IMR-90 (cell line): ENCODE measurements at regions not wholly inside any gene's neighbourhood (a gene's known extent, or its start where the extent isn't known, plus 50 kb on each side); places are given as distances from the start of the nearest gene placed in this dataset.

Experiments
- ATAC-seq: fragments of 200-7000 bp; cut with Tn5 transposase; 2 replicates; pipeline ENCODE4 v1.9.1; 2020; ENCODE audit warnings: low read depth, mild to moderate bottlenecking, moderate library complexity
- BruUV-seq: library from RNA; stranded (reverse); fragments of 400-500 nt; replicated peaks from 2 replicates; lab custom pipeline; 2021; lab: Mats Ljungman, UMichigan
- CTCF ChIA-PET: fragments of 300-600 bp; formaldehyde crosslinking; extraction: SDS; loops from one replicate; lab custom pipeline; 2021; ENCODE audit warnings: antibody characterized with exemption; lab: Yijun Ruan, JAX
- POLR2A ChIA-PET: fragments of 300-600 bp; sonication (Branson Sonifier 250); formaldehyde crosslinking; loops from one replicate; lab custom pipeline; 2022; ENCODE audit warnings: antibody characterized with exemption; ENCODE audit not compliant: unreplicated experiment; lab: Charles Lee
- DNase-seq: peaks from one replicate; pipeline ENCODE4 v3.0.0; 2013
- H2AFZ ChIP-seq: replicated peaks from 2 replicates; pipeline ENCODE3; 2013; ENCODE audit warnings: low read length, mild to moderate bottlenecking; ENCODE audit not compliant: poor library complexity
- H2AK5ac ChIP-seq: 2 replicates; pipeline ENCODE4 v1.6.1; 2013; ENCODE audit warnings: low read depth, low read length, inconsistent platforms
- H2AK9ac ChIP-seq: replicated peaks from 2 replicates; pipeline ENCODE3; 2013; ENCODE audit warnings: mild to moderate bottlenecking, low read depth, low read length, moderate library complexity; ENCODE audit not compliant: poor library complexity
- H2BK120ac ChIP-seq: 2 replicates; pipeline ENCODE4 v1.6.1; 2013; ENCODE audit warnings: low read depth, low read length, inconsistent platforms
- H2BK15ac ChIP-seq: 3 replicates; pipeline ENCODE4 v1.6.1; 2013; ENCODE audit warnings: low read depth, low read length, inconsistent platforms
- H2BK20ac ChIP-seq: 2 replicates; pipeline ENCODE4 v1.6.1; 2013; ENCODE audit warnings: low read depth, mild to moderate bottlenecking, inconsistent platforms, low read length, moderate library complexity
- H2BK5ac ChIP-seq: 2 replicates; pipeline ENCODE4 v1.6.1; 2013; ENCODE audit warnings: mild to moderate bottlenecking, low read depth, low read length, inconsistent platforms; ENCODE audit not compliant: poor library complexity, severe bottlenecking
- H3K14ac ChIP-seq: replicated peaks from 2 replicates; pipeline ENCODE4 v1.6.1; 2013; ENCODE audit warnings: low read depth, low read length, inconsistent platforms
- H3K18ac ChIP-seq: 2 replicates; pipeline ENCODE4 v1.6.1; 2013; ENCODE audit warnings: low read depth, low read length, control low read depth
- H3K23ac ChIP-seq: 2 replicates; pipeline ENCODE4 v1.6.1; 2013; ENCODE audit warnings: low read depth, low read length, inconsistent platforms
- H3K27ac ChIP-seq: 2 replicates; pipeline ENCODE4 v1.5.1; 2013; ENCODE audit warnings: mild to moderate bottlenecking, control low read depth, low read length; ENCODE audit not compliant: insufficient read depth
- H3K27me3 ChIP-seq: 2 replicates; pipeline ENCODE4 v1.6.1; 2013; ENCODE audit warnings: low read length; ENCODE audit not compliant: control insufficient read depth, insufficient read depth
- H3K36me3 ChIP-seq: 2 replicates; pipeline ENCODE4 v1.6.1; 2013; ENCODE audit warnings: low read length, mixed read lengths; ENCODE audit not compliant: control insufficient read depth, insufficient read depth
- H3K4ac ChIP-seq: 2 replicates; pipeline ENCODE4 v1.6.1; 2013; ENCODE audit warnings: low read depth, low read length, inconsistent platforms
- H3K4me1 ChIP-seq: 2 replicates; pipeline ENCODE4 v1.6.1; 2013; ENCODE audit warnings: low read length, mixed read lengths; ENCODE audit not compliant: control insufficient read depth, insufficient read depth
- H3K4me2 ChIP-seq: 2 replicates; pipeline ENCODE4 v1.6.1; 2013; ENCODE audit warnings: low read depth, mild to moderate bottlenecking, control low read depth, low read length, moderate library complexity
- H3K4me3 ChIP-seq: 2 replicates; pipeline ENCODE4 v1.5.1; 2013; ENCODE audit warnings: low read depth, mild to moderate bottlenecking, control low read depth, low read length, moderate library complexity; ENCODE audit not compliant: insufficient read depth
- H3K56ac ChIP-seq: 2 replicates; pipeline ENCODE4 v1.6.1; 2013; ENCODE audit warnings: low read length, inconsistent platforms; ENCODE audit not compliant: insufficient read depth; ENCODE audit errors: extremely low read depth
- H3K79me1 ChIP-seq, 2 experiments: 2 replicates each; pipeline ENCODE4 v1.6.1; 2013; ENCODE audit warnings: low read length in 2 of 2, inconsistent platforms in 1 of 2, low read depth in 1 of 2
- H3K9ac ChIP-seq: 2 replicates; pipeline ENCODE4 v1.6.1; 2013; ENCODE audit warnings: low read depth, low read length, control low read depth
- H3K9me1 ChIP-seq: 2 replicates; pipeline ENCODE4 v1.6.1; 2013; ENCODE audit warnings: low read length, inconsistent platforms; ENCODE audit not compliant: insufficient read depth
- H3K9me3 ChIP-seq: 2 replicates; pipeline ENCODE4 v1.6.1; 2013; ENCODE audit warnings: low read length; ENCODE audit not compliant: control insufficient read depth, insufficient read depth
- H4K20me1 ChIP-seq: 2 replicates; pipeline ENCODE4 v1.6.1; 2013; ENCODE audit warnings: low read length, inconsistent platforms; ENCODE audit not compliant: insufficient read depth
- H4K5ac ChIP-seq: 2 replicates; pipeline ENCODE4 v1.6.1; 2013; ENCODE audit warnings: mild to moderate bottlenecking, low read depth, low read length, control low read depth
- H4K8ac ChIP-seq, 2 experiments: 2 replicates each; pipeline ENCODE4 v1.6.1; 2013; ENCODE audit warnings: low read depth in 2 of 2, low read length in 2 of 2, control low read depth in 1 of 2, inconsistent platforms in 1 of 2
- H4K91ac ChIP-seq: 2 replicates; pipeline ENCODE4 v1.6.1; 2013; ENCODE audit warnings: low read depth, low read length, inconsistent platforms; ENCODE audit not compliant: insufficient read depth
- BHLHE40 ChIP-seq: fragments of 150-350 bp; IDR thresholded peaks from 2 replicates; pipeline ENCODE4 v1.6.1; 2016; ENCODE audit warnings: mild to moderate bottlenecking, low read depth, low read length
- CEBPB ChIP-seq: IDR thresholded peaks from 2 replicates; pipeline ENCODE4 v1.6.1; 2012; ENCODE audit warnings: low read depth, low read length, improper control_type of control experiment
- CHD1 ChIP-seq: IDR thresholded peaks from 2 replicates; pipeline ENCODE4 v1.6.1; 2012; ENCODE audit warnings: low read depth, low read length, improper control_type of control experiment
- CTCF ChIP-seq: conservative IDR thresholded peaks from 2 replicates; pipeline ENCODE4 v1.5.1; 2012; ENCODE audit warnings: mild to moderate bottlenecking, low read depth, low read length, improper control_type of control experiment
- ELK1 ChIP-seq: fragments of 150-350 bp; IDR thresholded peaks from 2 replicates; pipeline ENCODE4 v1.6.1; 2016; ENCODE audit warnings: low read depth, mild to moderate bottlenecking, low read length, moderate library complexity, borderline replicate concordance
- FOS ChIP-seq: fragments of 150-350 bp; IDR thresholded peaks from 2 replicates; pipeline ENCODE4 v1.6.1; 2016; ENCODE audit warnings: low read depth, low read length
- MAFK ChIP-seq: IDR thresholded peaks from 2 replicates; pipeline ENCODE4 v1.6.1; 2012; ENCODE audit warnings: low read depth, low read length, improper control_type of control experiment
- MAZ ChIP-seq: IDR thresholded peaks from 2 replicates; pipeline ENCODE4 v1.6.1; 2012; ENCODE audit warnings: low read depth, mild to moderate bottlenecking, low read length, improper control_type of control experiment, moderate library complexity, borderline replicate concordance
- MXI1 ChIP-seq: IDR thresholded peaks from 2 replicates; pipeline ENCODE4 v1.6.1; 2012; ENCODE audit warnings: low read depth, mild to moderate bottlenecking, low read length, moderate library complexity, borderline replicate concordance
- NFE2L2 ChIP-seq: fragments of 150-350 bp; IDR thresholded peaks from 2 replicates; pipeline ENCODE4 v1.6.1; 2016; ENCODE audit warnings: low read depth, mild to moderate bottlenecking, low read length
- POLR2A ChIP-seq: IDR thresholded peaks from 2 replicates; pipeline ENCODE4 v1.6.1; 2012; ENCODE audit warnings: mild to moderate bottlenecking, low read depth, low read length
- RAD21 ChIP-seq: IDR thresholded peaks from 2 replicates; pipeline ENCODE4 v1.6.1; 2012; ENCODE audit warnings: low read length, improper control_type of control experiment
- RCOR1 ChIP-seq: IDR thresholded peaks from 2 replicates; pipeline ENCODE4 v1.6.1; 2012; ENCODE audit warnings: mild to moderate bottlenecking, low read length, improper control_type of control experiment; ENCODE audit not compliant: insufficient replicate concordance
- RFX5 ChIP-seq: IDR thresholded peaks from 2 replicates; pipeline ENCODE4 v1.8.0; 2012; ENCODE audit warnings: low read depth, mild to moderate bottlenecking, low read length, moderate library complexity
- SMC3 ChIP-seq: fragments of 150-350 bp; IDR thresholded peaks from 2 replicates; pipeline ENCODE4 v1.6.1; 2016; ENCODE audit warnings: low read depth, mild to moderate bottlenecking, antibody characterized with exemption, low read length, moderate library complexity
- USF2 ChIP-seq: fragments of 150-350 bp; IDR thresholded peaks from 2 replicates; pipeline ENCODE4 v1.6.1; 2017; ENCODE audit warnings: mild to moderate bottlenecking, antibody characterized with exemption, low read length, low read depth
- WGBS, 2 experiments: methylation state at CpG; one replicate each; pipeline versions ENCODE4 v1.1.5 to v1.1.7; 2013; ENCODE audit warnings: missing lambda C conversion rate in 2 of 2; ENCODE audit not compliant: insufficient read length in 1 of 2; ENCODE audit errors: extremely low coverage in 2 of 2; 5-methylcytosine and 5-hydroxymethylcytosine counted together
- dilution Hi-C: fragments of 300-500 bp; cut with HindIII; formaldehyde crosslinking; loops from one replicate; pipeline ENCODE4 v1.14.3; 2018; ENCODE audit warnings: low sequenced_read_pairs; ENCODE audit not compliant: unreplicated experiment
- in situ Hi-C: fragments of 300-500 bp; cut with MboI; formaldehyde crosslinking; loops from 3 replicates; pipeline ENCODE4 v1.14.3; 2019; ENCODE audit warnings: low sequenced_read_pairs, inconsistent platforms, mixed read lengths
- intact Hi-C: fragments of 100-400 bp; cut with micrococcal nuclease; formaldehyde crosslinking; loops from 2 replicates; pipeline ENCODE4 v1.10.0; 2022

- H3K36me3 ChIP-seq, result no peaks in the 10 kb centered on the region
- ChIA-PET CTCF (no interaction called here), POLR2A (no interaction called here)
- no peak overlapping the region for H3K4me2 ChIP-seq
- ATAC-seq (no peak), DNase-seq (no peak)
- no peaks in the 10 kb centered on the region for H4K20me1 ChIP-seq
- dilution Hi-C loops, result no loop called here
- 75% methylated on average over 6 of the region's 16 CpGs; no CpG with 5 or more reads in 1 of the 2 experiments for WGBS, 2 experiments
- no peak overlapping the region for H2BK20ac ChIP-seq
- H3K4me1 ChIP-seq, result peaks cover 11% of the 10 kb centered on the region
- intact Hi-C loops, result no loop called here
- H4K8ac ChIP-seq, result no peak overlapping the region
- TF ChIP-seq USF2 (no peak), CHD1 (no peak), CEBPB (no peak), MAZ (no peak), POLR2A (no peak), ELK1 (no peak), MAFK (no peak), RCOR1 (no peak), RFX5 (no peak), RAD21 (no peak), MXI1 (no peak), NFE2L2 (no peak), BHLHE40 (no peak), CTCF (no peak), FOS (no peak), SMC3 (no peak)
- no peak overlapping the region for H3K18ac ChIP-seq
- in situ Hi-C loops, result no loop called here
- H3K9ac ChIP-seq, result no peak overlapping the region
- no peak overlapping the region for H3K23ac ChIP-seq
- peaks cover 4% of the 10 kb centered on the region; the same call in 1 of the 2 replicates for H3K9me1 ChIP-seq
- no TSS peak for BruUV-seq
- H2AFZ ChIP-seq, result no peak overlapping the region
- no peak overlapping the region for H3K14ac ChIP-seq
- H3K9me3 ChIP-seq, result no peaks in the 10 kb centered on the region; the same call in 1 of the 2 replicates
- no peak overlapping the region for H2AK5ac ChIP-seq
- no peak overlapping the region for H2AK9ac ChIP-seq
- H3K27me3 ChIP-seq, result peaks cover 5% of the 10 kb centered on the region; the same call in 1 of the 2 replicates
- no peak overlapping the region for H3K56ac ChIP-seq
- H4K5ac ChIP-seq, result no peak overlapping the region
- H3K27ac ChIP-seq, result no peak overlapping the region
- H2BK15ac ChIP-seq, result no peak overlapping the region
- no peak overlapping the region for H2BK5ac ChIP-seq
- no peak overlapping the region for H4K91ac ChIP-seq
- no peak overlapping the region for H3K4me3 ChIP-seq
- no peak overlapping the region for H2BK120ac ChIP-seq
- H3K79me1 ChIP-seq, result peaks cover 0 to 4% of the 10 kb centered on the region in 2 experiments; a peak in 1 of 4 replicates
- no peak overlapping the region for H3K4ac ChIP-seq
Observed at GRCh38 chr5:135225856-135226560, 173.0 kb downstream of the MACROH2A1 start.
